Epithelial cell of proximal tubule (primary cell): ENCODE measurements at regions not wholly inside any gene's neighbourhood (a gene's known extent, or its start where the extent isn't known, plus 50 kb on each side); places are given as distances from the start of the nearest gene placed in this dataset.

Source experiments
- DNase-seq: peaks from one replicate; pipeline ENCODE4 v3.0.0-alpha.2; 2011; ENCODE audit warnings: low read depth
- H3K4me3 ChIP-seq: 2 replicates; pipeline ENCODE4 v1.5.1; 2011; ENCODE audit warnings: low read depth, mild to moderate bottlenecking, low read length
- CTCF ChIP-seq: conservative IDR thresholded peaks from 2 replicates; pipeline ENCODE4 v1.5.1; 2012; ENCODE audit warnings: low read depth, mild to moderate bottlenecking, low read length

GRCh38 chr13:97892717-97893116 lies 60.8 kb upstream of the IPO5 start:
- H3K4me3 ChIP-seq = no peak overlapping the region
- no peak for TF ChIP-seq CTCF
- DNase-seq = no peak

GRCh38 chr13:97895383-97895782 lies 58.1 kb upstream of the IPO5 start:
- TF ChIP-seq CTCF = no peak
- no peak overlapping the region for H3K4me3 ChIP-seq
- no peak for DNase-seq

- no peak for TF ChIP-seq CTCF
- no peak overlapping the region for H3K4me3 ChIP-seq
- no peak for DNase-seq
Measured at GRCh38 chr13:97896446-97896845, 57.0 kb upstream of the IPO5 start.

- no peak for DNase-seq
- TF ChIP-seq CTCF = no peak
- no peak overlapping the region for H3K4me3 ChIP-seq
Measured at GRCh38 chr13:97901716-97902115, 51.8 kb upstream of the IPO5 start.
